RKO (cell line): ENCODE measurements at regions not wholly inside any gene's neighbourhood (a gene's known extent, or its start where the extent isn't known, plus 50 kb on each side); places are given as distances from the start of the nearest gene placed in this dataset.
A peak's percentile ranks its signal among the peaks of the same experiment; 100 is the strongest.

Experiments used
- DNase-seq: peaks from one replicate; pipeline ENCODE4 v3.0.0-alpha.2; 2016; ENCODE audit warnings: low spot score

DNA sequence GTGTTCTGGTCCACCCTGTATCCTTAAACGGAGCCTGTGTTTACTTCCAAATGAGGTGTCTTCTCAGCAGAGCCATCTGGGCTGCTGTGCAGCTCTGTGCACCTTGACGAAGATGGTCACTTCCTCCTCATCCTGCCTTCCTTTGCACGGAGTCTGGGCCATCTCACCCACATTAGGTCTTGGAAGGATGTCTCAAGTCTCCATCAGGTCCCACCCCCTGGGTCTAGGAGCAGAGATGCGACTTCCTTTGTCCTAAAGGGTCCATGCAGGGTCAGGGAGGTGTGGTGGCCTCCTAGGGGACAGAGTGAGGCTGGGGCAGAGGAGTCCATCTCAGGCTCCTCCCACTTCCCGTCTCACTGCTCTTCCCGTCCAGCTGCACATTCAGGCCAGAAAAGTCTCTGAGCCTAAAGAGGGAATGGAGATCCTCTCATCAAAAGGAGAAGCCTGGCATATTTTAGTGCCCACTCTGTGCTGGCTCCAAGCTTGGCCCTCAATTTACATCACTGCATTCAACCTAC lies 209.2 kb downstream of the MATN1 start:
- DNase-seq: no peak

- DNase-seq: no peak
Observed at GRCh38 chr1:30513396-30514136, 209.8 kb downstream of the MATN1 start.

DNA sequence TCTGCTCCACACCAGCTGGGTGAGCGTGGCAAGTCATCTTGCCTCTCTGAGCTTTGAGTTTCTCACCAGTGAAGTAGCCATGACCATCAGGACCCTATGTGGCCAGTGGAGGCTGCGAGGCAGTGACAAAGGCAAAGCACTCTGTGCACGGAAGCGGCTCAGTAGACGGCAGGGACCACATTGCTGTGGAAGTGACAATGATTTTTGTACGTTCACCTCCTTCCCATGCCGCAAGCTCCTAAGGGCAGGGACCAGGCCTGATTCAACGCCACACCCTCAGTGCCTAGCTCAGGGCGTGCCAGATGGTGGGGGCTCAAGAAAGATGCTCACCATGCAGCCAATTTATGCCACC lies 210.5 kb downstream of the MATN1 start:
- DNase-seq: no peak

DNA sequence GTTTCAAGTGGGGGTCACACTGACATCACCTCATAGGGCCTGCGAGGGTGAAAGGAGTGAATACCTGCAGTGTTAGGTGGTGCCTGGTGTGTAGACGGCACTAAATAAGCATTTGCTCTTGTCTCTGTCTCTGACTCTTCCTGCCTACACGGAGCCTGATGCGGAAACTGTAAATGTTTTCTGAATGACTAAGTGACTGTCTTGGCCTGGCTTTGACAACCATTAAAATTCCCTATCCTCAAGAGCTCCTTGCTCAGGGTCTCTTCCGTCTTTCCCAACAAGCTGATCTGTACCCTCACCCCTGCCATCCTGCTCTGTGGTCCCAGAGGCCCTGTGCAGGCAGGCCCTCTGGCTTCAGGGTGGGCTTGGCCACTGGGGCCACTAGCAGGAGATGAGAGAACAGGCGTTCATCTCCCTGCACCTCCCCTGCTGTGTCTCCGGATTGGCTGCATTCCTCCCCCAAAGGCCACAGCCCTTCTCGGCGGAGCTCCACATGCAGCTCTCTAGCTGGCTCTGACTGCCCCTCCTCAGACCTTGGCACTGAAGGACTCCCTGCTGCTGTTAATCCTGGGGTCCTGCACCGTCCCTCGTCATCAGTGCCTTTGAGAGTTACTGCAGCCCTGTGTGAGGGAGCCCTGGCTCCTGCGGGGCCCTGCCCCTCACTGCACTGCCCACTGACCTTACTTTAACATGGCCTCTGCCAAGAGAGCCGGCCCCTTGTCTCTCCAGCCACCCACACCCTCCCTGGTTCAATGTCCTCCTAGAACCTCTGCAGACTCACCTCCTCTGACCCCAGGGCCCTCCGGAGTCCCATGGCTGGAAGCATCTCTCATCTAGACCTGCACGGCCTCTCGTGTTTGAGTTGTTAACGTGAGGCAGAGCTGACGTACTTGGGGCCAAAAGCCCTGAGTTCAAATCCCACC lies 211.1 kb downstream of the MATN1 start:
- DNase-seq: peak; percentile 8

DNA sequence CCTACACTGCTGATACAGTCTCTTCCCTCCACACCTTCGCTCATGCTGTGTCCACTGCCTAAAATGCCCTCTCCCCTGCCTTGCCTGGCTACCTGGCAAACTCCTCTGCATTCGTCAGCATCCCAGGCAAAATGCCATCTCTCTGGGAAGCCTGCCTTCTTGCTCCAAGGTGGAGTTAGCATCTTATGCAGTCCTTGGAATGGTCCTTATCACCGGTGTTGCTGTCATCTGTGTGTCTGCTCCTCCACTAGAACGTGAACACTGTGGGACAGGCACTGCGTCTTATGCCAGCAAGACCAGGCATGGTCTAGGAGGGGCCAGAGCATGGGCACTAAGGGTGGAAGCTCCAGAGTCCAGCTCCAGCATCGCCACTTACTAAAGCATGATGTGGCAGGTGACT lies 211.8 kb downstream of the MATN1 start:
- no peak for DNase-seq

GRCh38 chr1:30511106-30511505 lies 212.3 kb downstream of the MATN1 start:
- no peak for DNase-seq

- DNase-seq: no peak
Observed at GRCh38 chr1:30509670-30510069, 213.7 kb downstream of the MATN1 start.

- DNase-seq: no peak
Observed at GRCh38 chr1:30508611-30509010, 214.8 kb downstream of the MATN1 start.

DNA sequence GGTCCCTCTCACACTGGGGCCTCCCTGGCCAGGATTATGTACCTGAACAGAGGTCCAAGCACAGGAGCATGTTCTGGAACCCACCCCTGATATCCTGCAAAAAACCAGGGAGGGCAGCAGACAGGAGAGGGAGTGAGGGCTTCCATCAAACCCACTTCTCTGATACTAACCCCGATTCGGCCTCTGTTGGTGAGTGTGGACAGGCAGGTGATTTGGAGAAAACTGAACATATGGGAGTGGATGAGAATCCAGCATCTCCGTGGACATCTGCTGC lies 215.3 kb downstream of the MATN1 start:
- DNase-seq: no peak

- DNase-seq: no peak
Observed at GRCh38 chr1:30507401-30508174, 215.8 kb downstream of the MATN1 start.

DNA sequence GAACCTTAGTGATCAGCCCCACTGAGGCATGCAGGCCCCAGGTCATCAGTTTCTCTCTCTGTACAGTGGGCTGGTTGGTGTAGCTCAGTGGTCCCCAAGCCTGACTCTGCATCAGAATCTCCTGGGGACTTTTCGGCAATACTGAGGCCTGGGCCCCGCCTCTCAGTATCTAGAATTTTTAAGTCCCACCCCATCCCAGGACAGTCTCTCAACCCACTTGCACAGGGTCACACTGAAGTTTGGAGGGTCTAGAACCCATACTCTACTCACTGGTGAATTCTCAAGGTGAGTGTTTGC lies 216.4 kb downstream of the MATN1 start:
- DNase-seq: no peak

- no peak for DNase-seq
Observed at GRCh38 chr1:30506291-30507015, 216.9 kb downstream of the MATN1 start.

GRCh38 chr1:30505853-30506252 lies 217.5 kb downstream of the MATN1 start:
- DNase-seq: no peak

GRCh38 chr1:30492451-30492850 lies 230.9 kb downstream of the MATN1 start:
- no peak for DNase-seq

- DNase-seq: no peak
Observed at GRCh38 chr1:30491831-30492230, 231.6 kb downstream of the MATN1 start.

- DNase-seq: no peak
Observed at GRCh38 chr1:30490554-30491053, 232.8 kb downstream of the MATN1 start.

- DNase-seq: no peak
Observed at GRCh38 chr1:30489737-30490389, 233.5 kb downstream of the MATN1 start.

DNA sequence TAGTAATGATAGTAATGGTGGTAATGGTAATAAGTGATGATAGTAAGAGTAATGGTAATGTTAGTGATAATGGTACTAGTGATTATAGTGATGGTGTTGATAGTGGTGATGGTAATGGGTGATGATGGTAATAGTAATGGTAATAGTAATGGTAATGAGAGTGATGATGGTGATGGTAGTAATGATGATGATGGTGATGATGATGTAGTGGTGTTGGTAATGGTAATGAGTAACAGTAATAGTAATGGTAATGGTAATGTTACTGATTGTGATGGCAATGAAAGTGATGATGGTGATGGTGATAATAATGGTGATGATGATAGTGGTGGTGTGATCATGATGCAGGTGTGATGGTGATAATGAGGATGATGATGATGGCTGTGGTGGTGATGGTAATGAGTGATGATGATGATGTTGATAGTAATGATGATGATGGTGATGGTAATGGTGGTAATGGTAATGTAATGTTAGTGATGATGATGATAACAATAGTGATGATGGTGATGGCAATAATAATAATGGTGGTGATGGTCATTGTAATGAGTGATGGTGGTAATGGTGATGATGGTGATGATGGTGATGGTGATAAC lies 235.0 kb downstream of the MATN1 start:
- no peak for DNase-seq

DNA sequence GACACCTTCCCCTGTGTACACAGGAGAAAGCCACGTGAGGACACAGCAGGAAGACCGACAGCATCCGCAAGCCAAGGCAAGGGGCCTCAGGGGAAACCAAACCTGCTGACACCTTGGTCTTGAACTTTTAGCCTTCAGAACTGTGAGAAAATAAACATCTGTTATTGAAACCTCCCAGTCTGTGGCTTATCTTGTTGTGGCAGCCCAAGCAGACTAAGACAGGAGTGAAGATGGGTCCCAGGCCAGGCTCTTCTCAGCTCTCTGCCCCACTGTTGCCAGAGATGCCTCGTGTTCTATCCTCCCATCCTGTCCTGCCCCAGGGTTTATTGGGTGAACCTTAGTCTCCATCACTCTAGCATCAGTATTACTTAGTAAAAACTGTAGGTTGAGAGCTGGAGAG lies 236.3 kb downstream of the MATN1 start:
- no peak for DNase-seq

GRCh38 chr1:30485072-30485471 lies 238.3 kb downstream of the MATN1 start:
- DNase-seq: no peak

DNA sequence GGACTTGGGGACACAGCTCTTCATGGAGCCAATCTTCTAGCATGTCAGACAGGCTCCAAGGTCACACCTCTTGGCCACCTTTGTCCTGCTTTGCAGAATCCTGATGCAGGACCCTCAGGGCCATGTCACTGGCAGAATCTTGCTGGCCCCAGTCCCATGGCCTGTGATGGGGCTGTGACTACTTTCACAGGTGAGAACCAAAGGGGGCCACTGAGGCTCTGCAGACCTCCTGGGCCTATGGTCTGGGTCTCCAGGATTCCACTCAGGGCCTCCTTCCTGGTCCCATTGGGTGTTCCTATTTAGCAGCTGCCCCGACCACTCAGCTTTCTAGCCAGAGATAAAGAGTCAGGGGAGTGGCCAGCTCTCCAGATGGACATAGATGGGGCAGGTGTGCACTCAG lies 238.7 kb downstream of the MATN1 start:
- DNase-seq: no peak
